HepG2 (cell line): ENCODE measurements at regions not wholly inside any gene's neighbourhood (a gene's known extent, or its start where the extent isn't known, plus 50 kb on each side); places are given as distances from the start of the nearest gene placed in this dataset.

Source experiments
- ATAC-seq: fragments of 200-7000 bp; cut with Tn5 transposase; 3 replicates; pipeline ENCODE4 v1.9.1; 2020; ENCODE audit warnings: mild to moderate bottlenecking, moderate library complexity
- BruUV-seq: library from RNA; stranded (reverse); fragments of 400-500 nt; replicated peaks from 2 replicates; lab custom pipeline; 2021; lab: Mats Ljungman, UMichigan
- CTCF ChIA-PET: fragments of 300-600 bp; formaldehyde crosslinking; extraction: SDS; loops from one replicate; lab custom pipeline; 2021; ENCODE audit warnings: low total read pairs, inconsistent platforms, low intra/inter-chr PET ratio; lab: Yijun Ruan, JAX
- POLR2A ChIA-PET: fragments of 350-600 bp; sonication (Branson Sonifier 250); formaldehyde crosslinking; loops from one replicate; lab custom pipeline; 2020; ENCODE audit warnings: antibody characterized with exemption, inconsistent platforms; lab: Yijun Ruan, JAX
- DNase-seq: peaks from one replicate; pipeline ENCODE4 v3.0.0-alpha.2; 2015; ENCODE audit warnings: low spot score
- FAIRE-seq: peaks from 3 replicates; lab custom pipeline; 2011; peaks lifted over from hg19 to GRCh38; lab: Jason Lieb, UNC
- H2AFZ ChIP-seq: one replicate; pipeline ENCODE4 v1.6.1; 2011; ENCODE audit warnings: low read length, inconsistent platforms
- H3K27ac ChIP-seq: fragments of 300-600 bp; 3 replicates; pipeline ENCODE4 v1.8.0; 2011; ENCODE audit warnings: mixed run types, mild to moderate bottlenecking, mixed read lengths, low read length, inconsistent platforms; ENCODE audit not compliant: insufficient read depth; ENCODE audit errors: extremely low read length
- H3K27me3 ChIP-seq, 2 experiments: fragments of 200-600 bp in 1 of 2; 2 replicates in 1 of 2; 3 replicates in 1 of 2; pipeline versions ENCODE4 v1.6.0 to v1.8.0; 2011; ENCODE audit warnings: low read length in 2 of 2, mild to moderate bottlenecking in 2 of 2, moderate library complexity in 2 of 2, inconsistent platforms in 1 of 2; ENCODE audit not compliant: insufficient read depth in 2 of 2, control insufficient read depth in 1 of 2
- H3K36me3 ChIP-seq, 2 experiments: fragments of 200-600 bp in 1 of 2; replicated peaks in 1 of 2; 2 replicates in 1 of 2; 3 replicates in 1 of 2; pipeline versions ENCODE4 v1.5.1 to v1.8.0; 2011; ENCODE audit warnings: low read length in 2 of 2, inconsistent platforms in 1 of 2; ENCODE audit not compliant: insufficient read depth in 2 of 2, control insufficient read depth in 1 of 2
- H3K4me1 ChIP-seq: 2 replicates; pipeline ENCODE4 v1.5.1; 2012; ENCODE audit warnings: low read length, inconsistent platforms; ENCODE audit not compliant: insufficient read depth
- H3K4me2 ChIP-seq: 2 replicates; pipeline ENCODE4 v1.6.0; 2011; ENCODE audit warnings: low read depth, low read length, inconsistent platforms
- H3K4me3 ChIP-seq, 3 experiments: fragments of 200-600 bp in 1 of 3; sonication (generic), shearing (Covaris generic) in 1 of 3; replicated peaks in 1 of 3; 2 replicates each; pipeline ENCODE4 v1.5.1; 2011 to 2016; ENCODE audit warnings: low read length in 3 of 3, inconsistent platforms in 2 of 3, low read depth in 2 of 3, mild to moderate bottlenecking in 2 of 3, control low read depth in 1 of 3, mixed read lengths in 1 of 3; ENCODE audit not compliant: insufficient read depth in 1 of 3
- H3K79me2 ChIP-seq: one replicate; pipeline ENCODE4 v1.6.1; 2011; ENCODE audit warnings: low read length, inconsistent platforms; ENCODE audit not compliant: insufficient read depth
- H3K9ac ChIP-seq: 2 replicates; pipeline ENCODE4 v1.6.0; 2011; ENCODE audit warnings: mild to moderate bottlenecking, low read depth, low read length, inconsistent platforms; ENCODE audit not compliant: insufficient read depth
- H3K9me3 ChIP-seq: 2 replicates; pipeline ENCODE4 v1.5.1; 2012; ENCODE audit warnings: mild to moderate bottlenecking, low read length
- H4K20me1 ChIP-seq: 2 replicates; pipeline ENCODE4 v1.6.0; 2011; ENCODE audit warnings: inconsistent platforms, mild to moderate bottlenecking, low read length, moderate library complexity; ENCODE audit not compliant: insufficient read depth
- CEBPB ChIP-seq: IDR thresholded peaks from 2 replicates; pipeline ENCODE4 v1.6.1; 2011; ENCODE audit warnings: low read depth, low read length, improper control_type of control experiment, borderline replicate concordance
- ELF4 ChIP-seq: sonication (generic); formaldehyde crosslinking; IDR thresholded peaks from 2 replicates; pipeline ENCODE4 v1.5.0; 2020; ENCODE audit warnings: missing genetic modification reagents, mild to moderate bottlenecking, moderate library complexity, borderline replicate concordance
- ERF ChIP-seq: IDR thresholded peaks from 2 replicates; pipeline ENCODE4 v1.6.1; 2018; ENCODE audit warnings: missing biosample characterization, missing genetic modification reagents
- HIVEP1 ChIP-seq: sonication (generic); formaldehyde crosslinking; IDR thresholded peaks from 2 replicates; pipeline ENCODE4 v1.4.0; 2020; ENCODE audit warnings: mild to moderate bottlenecking, missing genetic modification reagents
- MATR3 ChIP-seq: sonication (generic); formaldehyde crosslinking; IDR thresholded peaks from 2 replicates; pipeline ENCODE4 v1.4.0; 2020; ENCODE audit warnings: missing genetic modification reagents
- MTA1 ChIP-seq: sonication (generic); formaldehyde crosslinking; IDR thresholded peaks from 2 replicates; pipeline ENCODE4 v1.4.0; 2020; ENCODE audit warnings: missing genetic modification reagents, mild to moderate bottlenecking, borderline replicate concordance
- NFE2 ChIP-seq: sonication (generic); formaldehyde crosslinking; IDR thresholded peaks from 2 replicates; pipeline ENCODE4 v1.4.0; 2020; ENCODE audit warnings: missing genetic modification reagents
- SKIL ChIP-seq: sonication (generic); formaldehyde crosslinking; IDR thresholded peaks from 2 replicates; pipeline ENCODE4 v1.8.0; 2022; ENCODE audit warnings: missing genetic modification reagents, mild to moderate bottlenecking, moderate library complexity, borderline replicate concordance
- SNRNP70 ChIP-seq: fragments of 200-400 bp; formaldehyde crosslinking; IDR thresholded peaks from 2 replicates; pipeline ENCODE4 v1.6.1; 2017; ENCODE audit warnings: mild to moderate bottlenecking, low read depth, low read length, moderate library complexity
- STAT6 ChIP-seq: sonication (generic); formaldehyde crosslinking; IDR thresholded peaks from 2 replicates; pipeline ENCODE4 v1.4.0; 2020; ENCODE audit warnings: missing genetic modification reagents, mild to moderate bottlenecking, borderline replicate concordance
- WIZ ChIP-seq: sonication (generic); formaldehyde crosslinking; IDR thresholded peaks from 2 replicates; pipeline ENCODE4 v1.5.1; 2020; ENCODE audit warnings: mild to moderate bottlenecking, missing genetic modification reagents
- ZFP41 ChIP-seq: sonication (generic); formaldehyde crosslinking; IDR thresholded peaks from 2 replicates; pipeline ENCODE4 v1.4.0; 2020; ENCODE audit warnings: mild to moderate bottlenecking, missing genetic modification reagents, borderline replicate concordance
- ZNF350 ChIP-seq: sonication (generic); formaldehyde crosslinking; IDR thresholded peaks from 2 replicates; pipeline ENCODE4 v1.4.0; 2020; ENCODE audit warnings: mild to moderate bottlenecking, low read depth, missing genetic modification reagents, borderline replicate concordance
- ZNF484 ChIP-seq: sonication (generic); formaldehyde crosslinking; IDR thresholded peaks from 2 replicates; pipeline ENCODE4 v1.5.1; 2020; ENCODE audit warnings: mild to moderate bottlenecking, low read depth, missing genetic modification reagents, borderline replicate concordance
- ZNF816 ChIP-seq: sonication (generic); formaldehyde crosslinking; IDR thresholded peaks from 2 replicates; pipeline ENCODE4 v1.8.0; 2022; ENCODE audit warnings: missing genetic modification reagents, mild to moderate bottlenecking, borderline replicate concordance
- ZNF839 ChIP-seq: sonication (generic); formaldehyde crosslinking; IDR thresholded peaks from 2 replicates; pipeline ENCODE4 v1.4.0; 2020; ENCODE audit warnings: missing genetic modification reagents, mild to moderate bottlenecking, borderline replicate concordance
- WGBS: methylation state at CpG from one replicate; pipeline ENCODE4 v1.1.6; 2017; ENCODE audit warnings: low lambda C conversion rate; 5-methylcytosine and 5-hydroxymethylcytosine counted together
- in situ Hi-C: cut with HindIII; loops from 2 replicates; pipeline ENCODE4 v1.10.0; 2017; ENCODE audit warnings: low pct_unique_long_range_greater_than_20kb; ENCODE audit not compliant: extremely low pct_ligation_motif_present
- intact Hi-C: fragments of 100-400 bp; cut with micrococcal nuclease; formaldehyde crosslinking; loops from one replicate; pipeline ENCODE4 v1.10.0; 2022; ENCODE audit not compliant: unreplicated experiment
- TF ChIP-seq, protein P1 (sequence below): sonication (generic); formaldehyde crosslinking; IDR thresholded peaks from 2 replicates; pipeline ENCODE4 v1.5.1; 2020; ENCODE audit warnings: missing genetic modification reagents, mild to moderate bottlenecking, borderline replicate concordance

DNA sequence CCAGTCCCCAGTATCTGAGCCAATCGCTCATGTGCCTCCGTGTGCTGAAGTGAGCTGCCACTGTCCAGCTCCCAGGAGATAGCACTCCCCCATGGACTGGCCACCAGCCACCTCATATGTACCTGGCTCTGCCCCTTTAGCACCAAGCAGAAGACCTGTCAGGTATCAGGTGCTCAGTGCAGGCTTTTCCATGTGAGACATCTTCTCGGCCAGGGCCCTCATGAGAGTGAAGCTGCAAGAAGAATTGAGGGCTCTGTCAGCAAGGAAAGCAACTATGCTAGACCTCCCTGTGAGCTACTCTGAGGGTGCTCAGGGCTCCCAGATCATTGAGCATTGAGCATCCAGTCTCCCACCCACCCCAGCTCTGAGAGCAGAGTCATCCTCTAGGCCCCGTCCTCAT is 264.2 kb upstream of the ADAMTS16 start (continued):
- TF ChIP-seq ZNF484 (CRISPR knock-in tag), result no peak
- TF ChIP-seq STAT6 (CRISPR knock-in tag), result no peak
- no peak for TF ChIP-seq ZNF816 (CRISPR knock-in tag)
- TF ChIP-seq ERF (CRISPR knock-in tag), result no peak
- no peak for TF ChIP-seq SKIL (CRISPR knock-in tag)

GRCh38 chr5:4876804-4877203 is 263.3 kb upstream of the ADAMTS16 start:
- H3K9ac ChIP-seq, result no peak overlapping the region
- TF ChIP-seq HIVEP1 (CRISPR knock-in tag) (no peak), WIZ (CRISPR knock-in tag) (no peak), ZNF350 (CRISPR knock-in tag) (no peak), ZFP41 (CRISPR knock-in tag) (no peak), MTA1 (no peak), NFE2 (CRISPR knock-in tag) (no peak), ZNF839 (CRISPR knock-in tag) (no peak), SNRNP70 (no peak), ELF4 (CRISPR knock-in tag) (no peak), MATR3 (CRISPR knock-in tag) (no peak), CEBPB (no peak)
- TF ChIP-seq, protein P1, sequence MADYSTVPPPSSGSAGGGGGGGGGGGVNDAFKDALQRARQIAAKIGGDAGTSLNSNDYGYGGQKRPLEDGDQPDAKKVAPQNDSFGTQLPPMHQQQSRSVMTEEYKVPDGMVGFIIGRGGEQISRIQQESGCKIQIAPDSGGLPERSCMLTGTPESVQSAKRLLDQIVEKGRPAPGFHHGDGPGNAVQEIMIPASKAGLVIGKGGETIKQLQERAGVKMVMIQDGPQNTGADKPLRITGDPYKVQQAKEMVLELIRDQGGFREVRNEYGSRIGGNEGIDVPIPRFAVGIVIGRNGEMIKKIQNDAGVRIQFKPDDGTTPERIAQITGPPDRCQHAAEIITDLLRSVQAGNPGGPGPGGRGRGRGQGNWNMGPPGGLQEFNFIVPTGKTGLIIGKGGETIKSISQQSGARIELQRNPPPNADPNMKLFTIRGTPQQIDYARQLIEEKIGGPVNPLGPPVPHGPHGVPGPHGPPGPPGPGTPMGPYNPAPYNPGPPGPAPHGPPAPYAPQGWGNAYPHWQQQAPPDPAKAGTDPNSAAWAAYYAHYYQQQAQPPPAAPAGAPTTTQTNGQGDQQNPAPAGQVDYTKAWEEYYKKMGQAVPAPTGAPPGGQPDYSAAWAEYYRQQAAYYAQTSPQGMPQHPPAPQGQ, result no peak

More at GRCh38 chr5:4876804-4877203, 263.3 kb upstream of the ADAMTS16 start:
- Histone ChIP-seq H4K20me1 (no peaks in the 10 kb centered on the region), H3K36me3 (no peaks in the 10 kb centered on the region), H2AFZ (no peak overlapping the region), H3K4me2 (no peak overlapping the region), H3K4me1 (no peaks in the 10 kb centered on the region), H3K4me3 (no peak overlapping the region), H3K27me3 (peaks cover 3 to 34% of the 10 kb centered on the region in 2 experiments; a peak in 4 of 5 replicates), H3K79me2 (no peaks in the 10 kb centered on the region), H3K27ac (no peak overlapping the region), H3K9me3 (no peaks in the 10 kb centered on the region)
- 4% methylated on average over 3 of the region's 9 CpGs for WGBS
- BruUV-seq, result no TSS peak
- intact Hi-C loops, result loop anchor here (5.0 kb wide), 1 partner anchor 265 kb away; the partner anchor contains the start of gene ADAMTS16
- ATAC-seq, result no peak
- FAIRE-seq, result no peak
- no peak for DNase-seq
- in situ Hi-C loops, result loop anchor here (5.0 to 10.0 kb wide), 2 partner anchors 258 to 545 kb away; partner anchors contain the start of gene ICE1
- ChIA-PET POLR2A (no interaction called here), CTCF (no interaction called here)
